ENCODE measurements at regions not wholly inside any gene's neighbourhood (a gene's known extent, or its start where the extent isn't known, plus 50 kb on each side); places are given as distances from the start of the nearest gene placed in this dataset.
"Not testable (repeated sequence)": the region's sequence is repeated elsewhere in the genome, so short reads cannot be mapped to it uniquely, and the experiment has no call there.

DNA sequence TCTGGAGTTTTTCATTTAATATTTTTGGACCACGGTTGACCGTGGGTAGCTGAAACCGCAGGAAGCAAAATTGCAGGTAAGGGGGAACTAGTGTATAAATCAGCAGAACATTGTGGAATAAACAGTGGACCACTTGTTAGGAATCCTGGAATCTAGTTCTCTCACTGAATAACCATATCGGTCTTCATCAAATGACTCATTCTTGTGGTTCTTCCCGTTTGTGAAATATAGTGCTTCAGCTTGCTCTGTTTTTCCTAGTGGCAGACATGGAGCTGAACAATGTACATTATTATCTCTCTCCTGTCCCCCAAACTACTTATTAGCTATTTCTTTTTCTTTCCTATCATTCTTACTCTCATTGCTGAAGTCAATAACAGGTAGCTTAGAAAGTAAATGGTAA is 61.9 kb downstream of the HSPA13 start:
- DNase-seq (ENCODE audit: low read depth) = peak; percentile 34

DNA sequence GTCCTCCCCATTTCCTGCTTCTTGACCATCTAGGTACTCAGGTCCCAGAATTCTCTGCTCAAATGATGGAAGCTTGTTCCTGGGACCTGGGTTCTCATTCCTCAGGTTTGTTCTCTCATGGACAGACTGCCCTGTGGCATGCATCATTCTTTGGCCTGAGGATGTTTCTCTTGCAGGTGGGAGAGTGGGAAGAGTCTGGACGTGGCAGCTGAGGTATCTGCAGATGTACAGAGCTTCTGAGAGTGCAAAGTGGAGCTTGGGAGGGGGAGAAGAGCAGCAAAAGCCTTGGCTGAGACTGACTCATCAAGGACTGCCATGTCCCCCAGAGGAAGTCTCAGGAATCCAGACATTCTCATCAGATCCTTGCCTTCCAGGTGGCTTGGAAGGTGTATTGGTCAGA is 63.1 kb downstream of the HSPA13 start:
- no peak for DNase-seq (ENCODE audit: low read depth)

DNA sequence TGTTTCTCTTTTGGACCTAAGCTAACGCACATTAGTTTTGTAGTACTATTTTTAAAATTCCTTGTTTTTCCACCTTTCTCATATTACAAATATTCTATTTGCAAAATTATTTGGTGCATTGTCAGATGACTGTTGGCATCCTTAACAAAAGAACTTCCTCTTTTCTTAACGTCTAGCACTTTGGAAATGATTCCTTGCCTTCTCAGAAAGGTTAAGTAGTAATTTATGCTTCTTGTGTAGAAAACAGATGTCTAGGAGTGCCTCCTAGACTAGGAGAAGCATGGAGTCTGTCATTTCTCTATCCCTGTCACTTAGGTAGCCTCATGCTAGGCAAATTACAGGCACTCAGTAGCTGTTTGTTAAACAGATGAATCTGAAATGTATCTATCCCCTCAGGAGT is 64.4 kb downstream of the HSPA13 start:
- DNase-seq (ENCODE audit: low read depth) = no peak

DNA sequence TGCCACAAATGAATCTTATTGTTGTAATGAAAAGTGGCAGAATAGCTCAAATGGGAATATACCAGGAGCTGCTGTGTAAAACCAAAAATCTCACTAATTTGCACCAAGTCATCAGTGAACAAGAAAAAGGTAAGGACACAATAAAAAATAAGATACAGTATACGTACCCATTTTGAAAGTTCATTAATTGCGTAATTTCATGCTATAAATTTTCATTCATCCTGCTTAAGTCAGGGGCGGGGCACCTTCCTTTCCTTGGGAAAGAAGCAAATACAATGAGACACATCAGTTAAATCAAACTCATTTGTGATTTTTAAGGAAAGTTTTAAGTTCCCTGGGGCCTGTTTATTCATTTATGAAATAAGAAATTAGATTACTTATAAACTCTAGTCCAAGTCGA is 65.4 kb downstream of the HSPA13 start:
- no peak for DNase-seq (ENCODE audit: low read depth)

DNA sequence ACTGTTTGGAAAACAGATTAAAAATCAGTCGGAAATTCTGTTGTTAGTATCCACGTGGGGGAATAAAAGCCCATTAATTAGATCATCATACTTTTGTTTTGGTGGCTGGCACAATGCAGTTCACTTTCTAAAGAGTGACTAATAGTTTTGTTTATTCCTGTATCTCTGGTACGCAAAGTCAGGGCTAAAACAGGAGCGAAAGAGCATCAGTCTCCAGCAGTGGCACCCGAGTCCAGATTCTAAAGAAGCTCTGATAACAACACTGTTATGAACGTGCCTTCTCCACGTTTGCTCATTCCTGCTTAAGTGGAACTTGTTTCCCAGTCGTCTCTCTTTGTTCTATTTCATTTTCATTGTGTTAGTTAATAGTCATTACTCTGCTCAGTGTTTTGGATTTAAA is 69.6 kb downstream of the HSPA13 start:
- no peak for DNase-seq (ENCODE audit: low read depth)

DNA sequence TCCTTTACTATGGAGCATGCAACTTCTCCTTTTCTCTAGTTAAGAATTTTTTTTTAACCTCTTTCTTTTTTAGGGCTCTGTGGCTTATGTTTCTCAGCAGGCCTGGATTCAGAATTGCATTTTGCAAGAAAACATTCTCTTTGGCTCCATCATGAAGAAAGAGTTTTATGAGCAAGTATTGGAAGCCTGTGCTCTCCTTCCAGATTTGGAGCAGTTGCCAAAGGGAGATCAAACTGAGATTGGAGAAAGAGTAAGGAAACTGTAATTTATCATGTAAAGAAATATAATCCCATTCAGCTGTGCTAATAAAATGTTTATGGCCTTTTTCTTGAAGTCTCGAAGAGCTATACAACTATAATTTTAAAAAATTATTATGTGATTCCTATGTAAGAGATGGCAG is 70.1 kb downstream of the HSPA13 start:
- no peak for DNase-seq (ENCODE audit: low read depth)

DNA sequence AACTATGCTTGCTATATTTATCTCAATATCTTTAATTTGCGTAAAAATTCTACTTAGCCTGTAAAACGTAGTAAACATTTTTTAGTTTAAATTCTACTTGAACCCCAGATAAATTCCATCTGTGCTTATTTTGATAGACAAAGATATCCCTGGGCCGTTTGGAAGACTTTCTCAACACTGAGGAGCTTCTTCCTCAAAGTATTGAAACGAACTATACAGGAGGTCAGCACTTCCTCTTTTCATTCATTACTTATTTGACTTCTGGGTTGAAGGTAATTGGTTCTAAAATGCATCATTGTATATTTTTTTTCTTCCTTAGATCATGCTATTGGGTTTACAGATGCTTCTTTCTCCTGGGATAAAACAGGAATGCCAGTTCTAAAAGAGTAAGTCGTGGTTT is 74.7 kb downstream of the HSPA13 start:
- DNase-seq (ENCODE audit: low read depth) = no peak

DNA sequence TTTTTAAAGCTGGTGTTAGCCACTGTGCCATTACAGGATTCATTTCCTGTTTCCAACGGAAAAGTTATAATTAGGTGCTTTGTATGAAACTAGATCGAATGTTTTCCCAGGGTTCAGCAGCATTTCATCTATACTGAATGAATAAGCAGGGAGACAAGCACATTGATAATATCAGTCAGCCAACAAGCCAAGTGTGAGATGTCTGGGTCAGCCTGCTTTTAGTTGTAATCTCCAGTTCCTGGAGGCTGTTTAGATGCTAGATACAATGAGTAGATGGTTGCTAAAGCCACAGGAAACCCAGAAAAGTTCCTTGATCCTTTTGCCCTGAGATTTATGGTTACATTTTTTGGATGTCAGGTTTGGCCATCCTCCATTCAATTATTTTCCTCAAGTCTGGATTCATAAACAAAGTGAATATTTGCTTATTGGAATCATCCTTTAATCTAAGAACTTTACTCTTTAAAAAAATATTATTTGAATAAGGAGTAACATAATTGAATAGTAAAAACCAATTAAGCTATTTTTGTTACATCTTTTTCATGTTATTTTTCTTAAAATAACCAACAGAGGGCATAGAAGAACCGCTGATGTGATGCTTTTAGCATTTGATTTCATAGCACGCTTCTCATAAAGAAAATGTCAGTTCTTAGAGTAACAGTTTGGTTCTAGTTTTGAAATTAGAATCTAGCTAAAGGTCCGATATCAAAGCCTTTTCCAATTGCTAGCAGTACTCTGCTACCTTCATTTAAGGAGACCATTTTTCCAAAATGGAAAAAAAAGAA is 76.6 kb downstream of the HSPA13 start:
- DNase-seq (ENCODE audit: low read depth) = peak; percentile 6

DNA sequence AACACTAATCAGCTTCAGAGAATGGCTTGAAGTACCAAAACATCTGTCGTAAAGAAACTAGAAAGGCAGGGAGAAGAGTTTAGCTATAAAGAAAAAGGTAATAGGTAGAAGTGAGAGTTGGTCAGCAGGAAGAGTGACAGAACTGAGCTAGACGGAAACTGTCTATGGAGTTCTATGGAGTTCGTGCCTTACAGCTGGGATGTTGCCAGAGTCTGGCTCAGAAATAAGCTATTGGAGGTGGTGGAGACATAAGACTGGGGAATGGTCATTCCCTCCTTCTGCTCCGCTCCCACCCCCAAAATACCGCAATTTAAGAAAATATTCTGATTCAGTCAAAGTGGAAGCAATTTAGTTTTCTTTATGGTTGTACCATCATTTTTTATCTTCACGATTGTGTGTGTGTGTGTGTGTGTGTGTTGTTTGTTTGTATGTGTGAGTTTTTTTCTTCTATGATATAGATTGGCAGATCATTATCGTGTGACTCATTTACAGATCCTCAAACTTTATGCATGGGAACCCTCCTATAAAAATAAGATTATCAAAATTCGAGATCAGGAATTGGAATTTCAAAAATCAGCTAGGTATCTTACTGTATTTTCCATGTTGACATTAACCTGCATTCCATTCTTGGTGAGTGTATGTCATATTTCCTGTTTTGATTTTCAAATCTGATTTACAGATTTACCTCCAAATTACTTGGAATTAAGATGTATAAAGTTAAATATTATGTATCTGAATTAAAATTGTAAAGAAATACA is 79.0 kb downstream of the HSPA13 start:
- no peak for DNase-seq (ENCODE audit: low read depth)

DNA sequence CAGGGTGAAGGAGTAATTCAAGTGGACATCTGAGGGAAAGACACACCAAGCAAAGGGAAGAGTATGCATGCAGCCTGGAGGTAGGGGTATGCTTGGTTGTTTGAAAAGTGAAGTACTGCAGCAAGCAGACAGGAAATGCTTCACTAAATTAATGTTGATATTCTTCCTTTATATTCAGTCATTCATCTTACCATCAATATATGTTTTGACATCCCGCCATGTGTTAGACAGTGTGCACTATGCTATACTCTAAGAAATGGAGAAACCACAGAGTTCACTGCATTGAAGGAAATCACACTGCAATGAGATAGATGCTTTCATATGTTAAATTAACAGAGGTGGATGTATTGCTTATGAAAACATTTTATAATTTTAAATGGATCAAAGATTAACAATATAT is 82.9 kb downstream of the HSPA13 start:
- no peak for DNase-seq (ENCODE audit: low read depth)

DNA sequence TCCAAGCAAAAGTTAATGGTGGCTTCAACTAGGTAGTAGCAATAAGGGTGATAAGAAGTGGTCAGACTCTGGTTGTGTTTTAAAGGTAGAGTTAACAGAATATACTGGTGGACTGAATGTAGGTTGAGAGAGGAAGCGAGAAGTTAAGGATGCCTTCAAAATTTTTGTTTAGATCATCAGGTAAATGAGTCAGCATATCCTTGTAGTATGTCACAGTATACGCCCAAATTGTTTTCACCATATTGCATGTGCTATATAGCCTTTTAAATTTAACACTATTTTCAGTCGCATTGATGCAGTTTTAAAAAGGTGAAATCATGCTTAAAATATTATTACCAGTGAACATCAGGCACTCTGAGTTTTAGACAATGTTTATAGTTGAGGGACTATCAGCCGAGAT is 74.6 kb downstream of the RBM11 start:
- no peak for DNase-seq (ENCODE audit: low read depth)

DNA sequence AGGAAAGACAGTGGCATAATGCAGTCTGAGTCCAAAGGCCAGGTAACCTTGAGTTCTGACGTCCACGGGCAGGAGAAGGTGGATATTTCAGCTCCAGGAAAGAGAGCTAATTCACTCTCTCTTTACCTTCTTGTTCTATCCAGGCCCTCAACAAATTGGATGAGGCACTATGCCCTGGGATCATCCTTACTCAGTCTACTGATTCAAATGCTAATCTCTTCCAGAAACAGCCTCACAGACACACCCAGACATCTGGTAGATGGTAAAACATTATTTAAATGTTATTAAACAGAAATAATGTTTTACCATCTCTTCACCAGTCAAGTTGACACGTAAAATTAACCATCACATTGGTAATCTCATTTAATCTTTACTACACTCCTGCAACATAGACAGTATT is 73.0 kb downstream of the RBM11 start:
- DNase-seq (ENCODE audit: low read depth) = no peak

DNA sequence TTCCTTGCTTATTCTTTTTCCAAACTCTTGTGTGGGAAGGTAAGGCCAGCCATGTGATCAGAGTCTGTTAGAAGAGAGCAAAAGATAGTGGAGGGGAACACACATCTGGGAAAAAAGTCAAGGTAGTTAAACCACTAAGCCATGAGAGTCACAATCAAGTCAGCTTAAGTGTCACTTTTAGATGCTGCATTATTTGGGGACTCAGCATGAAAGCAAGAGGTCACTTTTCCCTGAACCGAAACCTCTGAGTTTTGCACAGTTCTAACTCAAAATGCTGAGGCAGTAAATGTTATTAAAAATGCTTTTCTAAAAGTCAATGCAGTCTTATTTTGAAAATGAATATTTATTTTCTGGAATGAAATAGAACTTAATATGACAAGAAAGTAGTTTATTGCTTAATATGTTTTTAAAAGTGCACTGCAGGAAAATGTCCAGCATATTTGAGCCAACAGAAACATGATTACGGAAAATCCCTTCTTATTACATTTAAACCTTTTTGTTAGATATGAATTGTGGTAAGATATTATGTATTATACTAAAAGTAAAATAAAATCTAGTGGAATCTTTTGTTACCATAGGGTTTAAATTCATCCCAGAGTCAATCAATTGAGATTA is 69.3 kb downstream of the RBM11 start:
- no peak for DNase-seq (ENCODE audit: low read depth)

DNA sequence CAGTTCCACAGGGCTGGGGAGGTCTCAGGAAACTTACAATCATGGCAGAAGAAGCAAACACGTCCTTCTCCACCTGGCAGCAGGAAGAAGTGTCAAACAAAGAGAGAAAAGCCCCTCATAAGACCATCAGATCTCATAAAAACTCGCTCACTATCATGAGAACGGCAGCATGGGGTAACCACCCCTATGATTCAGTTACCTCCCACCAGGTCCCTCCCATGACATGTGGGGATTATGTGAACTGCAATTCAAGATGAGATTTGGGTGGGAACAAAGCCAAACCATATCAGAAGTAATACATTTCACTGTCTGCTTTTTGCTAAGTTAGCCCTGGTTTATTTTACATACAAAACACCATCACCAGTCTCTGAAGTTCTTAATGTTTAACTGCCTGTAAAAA is 68.5 kb downstream of the RBM11 start:
- no peak for DNase-seq (ENCODE audit: low read depth)

DNA sequence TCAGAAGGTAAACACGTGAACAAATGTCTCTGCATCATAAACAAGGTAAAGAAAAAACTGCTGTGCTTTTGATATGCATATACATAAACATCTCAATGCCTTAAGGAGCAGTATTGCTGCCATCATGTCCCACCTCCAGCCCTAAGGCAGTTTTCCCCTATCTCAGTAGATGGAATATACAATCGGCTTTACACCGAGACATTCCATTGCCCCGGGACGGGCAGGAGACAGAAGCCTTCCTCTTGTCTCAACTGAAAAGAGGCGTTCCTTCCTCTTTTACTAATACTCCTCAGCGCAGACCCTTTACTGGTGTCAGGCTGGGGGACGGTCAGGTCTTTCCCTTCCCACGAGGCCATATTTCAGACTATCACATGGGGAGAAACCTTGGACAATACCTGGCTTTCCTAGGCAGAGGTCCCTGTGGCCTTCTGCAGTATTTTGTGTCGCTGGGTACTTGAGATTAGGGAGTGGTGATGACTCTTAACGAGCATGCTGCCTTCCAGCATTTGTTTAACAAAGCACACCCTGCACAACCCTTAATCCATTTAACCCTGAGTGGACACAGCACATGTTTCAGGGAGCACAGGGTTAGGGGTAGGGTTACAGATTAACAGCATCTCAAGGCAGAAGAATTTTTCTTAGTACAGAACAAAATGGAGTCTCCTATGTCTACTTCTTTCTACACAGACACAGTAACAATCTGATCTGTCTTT is 65.4 kb downstream of the RBM11 start:
- not testable (repeated sequence) for DNase-seq (ENCODE audit: low read depth)

Data from iris pigment epithelial cell (primary cell).